Stimulated activated CD4-positive, alpha-beta T cell treated with anti-CD3 and anti-CD28 coated beads, Interleukin-12 subunit alpha, Interleukin-12 subunit beta, amount 100 ng/mL, for 24 hours (primary cell): ENCODE measurements at regions not wholly inside any gene's neighbourhood (a gene's known extent, or its start where the extent isn't known, plus 50 kb on each side); places are given as distances from the start of the nearest gene placed in this dataset.

Experiments
- DNase-seq, 2 experiments: peaks; one replicate each; pipeline ENCODE4 v3.0.0-alpha.2; 2020; ENCODE audit warnings: low read depth in 2 of 2

- no peak for DNase-seq
These were observed 335.3 kb upstream of the ADAMTS16 start for GRCh38 chr5:4804691-4805360.

DNA sequence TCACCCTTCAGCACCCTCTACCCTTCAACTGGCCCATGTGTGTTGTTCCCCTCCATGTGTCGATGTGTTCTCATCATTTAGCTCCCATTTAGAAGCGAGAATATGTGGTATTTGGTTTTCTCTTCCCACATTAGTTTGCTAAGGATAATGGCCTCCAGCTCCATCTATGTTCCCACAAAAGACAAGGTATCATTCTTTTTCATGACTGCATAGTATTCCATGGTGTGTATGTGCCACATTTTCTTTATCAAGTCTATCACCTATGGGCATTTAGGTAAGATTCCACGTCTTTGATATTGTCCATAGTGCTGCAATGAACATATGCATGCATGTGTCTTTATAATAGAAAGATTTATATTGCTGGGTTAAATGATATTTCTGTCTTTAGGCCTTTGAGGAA, 325.1 kb upstream of the ADAMTS16 start:
- no peak for DNase-seq

GRCh38 chr5:4817767-4818166, 322.4 kb upstream of the ADAMTS16 start:
- no peak for DNase-seq

DNA sequence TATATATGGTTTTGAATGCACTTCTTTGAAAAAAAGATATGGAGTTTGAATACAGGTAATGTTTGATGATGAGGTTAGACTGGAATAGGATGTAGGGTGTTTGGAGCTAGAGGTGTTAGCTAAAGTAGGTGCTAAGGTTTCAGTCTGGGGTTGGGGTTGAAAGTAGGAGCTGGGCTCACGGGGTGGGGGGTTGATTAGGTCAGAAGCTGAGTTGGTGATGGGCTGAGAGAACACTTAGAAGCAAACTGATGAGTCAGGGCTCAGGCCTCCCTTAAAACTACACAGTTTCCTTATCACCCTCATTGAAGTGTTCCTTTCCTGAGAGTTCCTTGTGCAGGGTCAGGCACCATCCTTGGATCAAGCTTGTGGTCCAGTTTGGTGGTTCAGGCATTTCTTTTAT, 308.8 kb upstream of the ADAMTS16 start:
- no peak for DNase-seq

- no peak for DNase-seq
These were observed 307.7 kb upstream of the ADAMTS16 start for GRCh38 chr5:4832471-4832870.

DNA sequence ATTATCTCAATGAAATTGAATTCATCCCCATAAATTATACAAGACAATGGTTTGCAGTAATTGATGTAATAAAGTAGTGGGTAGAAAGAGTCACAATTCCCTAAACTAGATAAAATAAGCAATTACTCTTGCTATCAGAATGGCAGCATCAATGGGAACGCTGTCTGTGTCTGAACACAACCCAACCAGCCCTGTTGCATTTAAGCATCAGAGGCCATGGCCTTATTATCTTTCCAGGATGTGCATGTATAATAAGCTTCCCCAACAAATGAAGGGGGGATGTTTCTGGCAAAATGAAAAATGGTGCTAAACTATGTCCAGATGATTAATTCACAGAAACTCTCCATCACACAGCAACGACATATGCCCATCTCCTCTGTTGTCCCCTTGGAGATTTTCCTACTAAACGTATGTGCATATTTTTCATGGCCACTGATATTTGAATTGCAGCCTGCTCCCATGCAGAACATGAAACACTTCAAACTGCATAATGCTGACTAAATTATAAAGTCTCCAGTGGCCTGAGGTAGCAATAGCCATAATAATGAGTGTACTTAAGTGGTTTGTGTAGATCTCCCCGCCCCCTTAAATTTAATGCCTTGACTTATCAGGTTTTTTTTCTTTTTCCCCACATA, 306.9 kb upstream of the ADAMTS16 start:
- DNase-seq = no peak

DNA sequence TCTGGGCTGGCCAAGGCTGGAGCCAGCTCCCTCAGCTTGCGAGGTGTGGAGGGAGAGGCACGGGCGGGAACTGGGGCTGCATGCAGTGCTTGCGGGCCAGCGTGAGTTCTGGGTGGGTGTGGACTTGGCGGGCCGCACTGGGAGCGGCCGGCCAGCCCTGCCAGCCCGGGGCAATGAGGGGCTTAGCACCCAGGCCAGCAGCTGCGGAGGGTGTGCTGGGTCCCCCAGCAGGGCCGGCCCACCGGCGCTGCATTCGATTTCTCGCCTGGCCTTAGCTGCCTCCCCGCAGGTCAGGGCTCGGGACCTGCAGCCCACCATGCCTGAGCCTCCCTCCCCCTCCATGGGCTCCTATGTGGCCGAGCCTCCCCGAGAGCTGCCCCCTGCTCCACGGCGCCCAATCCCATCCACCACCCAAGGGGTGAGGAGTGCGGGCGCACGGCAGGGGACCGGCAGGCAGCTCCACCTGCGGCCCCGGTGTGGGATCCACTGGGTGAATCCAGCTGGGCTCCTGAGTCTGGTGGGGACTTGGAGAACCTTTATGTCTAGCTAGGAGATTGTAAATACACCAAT, 302.6 kb upstream of the ADAMTS16 start:
- no peak for DNase-seq

GRCh38 chr5:4845221-4845620, 294.9 kb upstream of the ADAMTS16 start:
- DNase-seq = no peak

DNA sequence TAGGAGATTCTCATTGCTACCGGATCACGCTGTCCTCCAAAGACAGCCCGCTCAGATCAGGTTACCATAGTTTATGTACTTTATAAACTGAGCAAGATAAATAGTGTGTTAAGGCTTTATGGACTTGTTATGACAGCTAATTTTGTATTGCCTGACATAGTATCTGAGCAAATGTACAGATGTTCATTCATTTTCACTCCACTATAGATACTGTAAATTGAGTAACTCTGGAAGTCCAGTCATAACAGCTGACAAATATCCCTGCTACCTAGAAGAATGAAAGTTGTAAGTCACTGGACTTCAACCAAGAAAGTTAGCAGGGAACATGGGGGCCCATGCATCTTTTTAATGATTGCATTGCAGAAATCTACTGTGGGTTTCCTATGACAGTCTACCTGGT, 292.4 kb upstream of the ADAMTS16 start:
- DNase-seq = no peak

DNA sequence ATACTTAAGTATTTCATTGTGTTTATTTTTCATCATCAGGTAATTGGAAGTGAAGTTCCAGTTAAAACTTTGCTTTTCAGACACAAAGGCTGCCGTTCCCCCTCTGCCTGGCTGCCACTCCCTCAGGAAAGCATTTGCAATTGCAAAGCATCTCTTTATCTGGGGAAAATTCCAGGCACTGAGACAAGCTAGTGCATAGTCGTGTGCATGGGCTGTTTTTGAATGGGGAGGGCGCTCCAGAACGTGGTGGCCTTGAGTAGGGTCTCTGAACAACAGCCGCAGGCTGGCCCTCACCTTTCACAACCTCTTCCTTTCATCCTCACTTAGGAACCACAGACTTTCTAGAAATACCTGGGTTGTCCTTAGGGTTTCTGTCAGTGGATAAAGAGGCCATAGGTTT, 285.1 kb upstream of the ADAMTS16 start:
- no peak for DNase-seq

DNA sequence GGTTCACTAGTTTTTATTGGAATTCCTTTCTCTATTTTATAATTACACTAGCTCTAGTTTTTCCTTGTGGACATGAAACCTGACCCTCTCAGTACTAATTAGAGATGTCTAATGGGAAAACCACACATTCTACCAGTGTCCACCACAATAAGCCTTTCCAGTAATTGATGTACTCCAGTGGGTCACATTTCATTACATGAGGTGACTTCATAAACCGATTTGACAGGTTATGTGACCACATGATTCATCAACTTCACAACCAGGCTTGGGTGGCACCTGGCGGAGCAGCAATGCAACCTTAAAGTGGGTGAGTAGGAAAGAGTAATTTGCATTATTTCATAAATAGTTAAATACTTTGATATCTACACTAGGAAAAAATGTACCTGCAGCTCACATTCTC, 284.2 kb upstream of the ADAMTS16 start:
- no peak for DNase-seq

GRCh38 chr5:4857761-4858160, 282.4 kb upstream of the ADAMTS16 start:
- no peak for DNase-seq

- no peak for DNase-seq
These were observed 280.5 kb upstream of the ADAMTS16 start for GRCh38 chr5:4859500-4860235.

GRCh38 chr5:4860631-4861030, 279.5 kb upstream of the ADAMTS16 start:
- no peak for DNase-seq

DNA sequence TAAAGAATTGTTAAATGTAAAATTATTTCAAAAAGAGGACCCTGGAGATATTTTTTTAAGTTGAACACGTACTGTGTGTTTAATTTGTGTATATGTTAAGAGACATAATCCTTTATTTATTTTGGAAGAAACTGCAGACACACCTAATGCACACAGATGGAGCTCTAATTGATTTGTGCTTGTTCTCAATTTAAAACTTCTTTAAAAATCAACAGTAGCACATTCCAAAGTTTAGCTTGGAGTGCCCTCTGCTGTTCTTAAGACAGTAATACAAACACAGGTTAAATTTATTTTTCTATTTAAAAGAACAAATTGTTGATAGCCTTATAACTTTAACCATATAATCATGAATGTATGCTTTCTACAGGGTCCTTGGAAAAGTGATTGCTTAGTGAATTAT, 277.6 kb upstream of the ADAMTS16 start:
- no peak for DNase-seq

GRCh38 chr5:4866131-4866659, 273.9 kb upstream of the ADAMTS16 start:
- DNase-seq = no peak

- no peak for DNase-seq
These were observed 273.3 kb upstream of the ADAMTS16 start for GRCh38 chr5:4866817-4867216.

- DNase-seq = peak; percentile 11 to 53
These were observed 271.9 kb upstream of the ADAMTS16 start for GRCh38 chr5:4868140-4868735.

DNA sequence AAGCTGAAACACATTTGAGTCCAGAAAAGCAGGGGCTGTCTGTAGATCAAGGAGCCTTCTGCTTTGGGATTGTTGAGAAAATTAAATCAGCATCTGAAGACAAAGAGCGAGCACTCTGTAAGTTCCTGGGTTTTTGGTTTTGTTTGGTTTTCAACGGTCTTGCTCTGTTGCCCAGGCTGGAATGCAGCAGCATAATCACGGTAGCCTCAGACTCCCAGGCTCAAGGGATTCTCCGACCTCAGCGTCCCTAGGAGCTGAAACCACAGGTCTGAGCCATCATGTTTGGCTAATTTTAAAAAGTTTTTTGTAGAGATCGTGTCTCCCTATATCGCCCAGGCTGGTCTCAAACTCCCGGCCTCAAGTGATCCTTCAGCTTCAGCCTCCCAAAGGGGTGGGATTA, 266.5 kb upstream of the ADAMTS16 start:
- DNase-seq = no peak

DNA sequence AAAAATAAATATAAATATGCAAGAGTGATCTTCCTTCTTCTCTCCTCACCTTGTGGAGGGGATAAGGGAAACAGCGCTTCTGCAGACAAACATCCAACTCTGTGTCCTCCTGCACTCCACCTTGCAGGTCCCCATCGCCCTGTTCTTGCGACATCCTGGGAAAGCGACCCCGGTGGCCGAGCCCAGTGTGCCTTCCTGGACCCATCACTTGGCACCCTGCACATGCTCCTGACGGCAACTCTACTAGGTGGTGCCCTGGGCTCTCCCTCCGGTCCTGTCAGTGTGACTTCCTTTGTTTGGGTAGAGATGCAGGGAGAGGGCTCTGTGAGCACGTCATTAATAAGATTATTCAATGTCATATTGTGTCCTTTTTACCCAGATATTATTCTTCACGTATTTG, 266.0 kb upstream of the ADAMTS16 start:
- no peak for DNase-seq

GRCh38 chr5:4875942-4876341, 264.2 kb upstream of the ADAMTS16 start:
- DNase-seq = no peak

- no peak for DNase-seq
These were observed 263.3 kb upstream of the ADAMTS16 start for GRCh38 chr5:4876804-4877203.
